ENCODE measurements at regions not wholly inside any gene's neighbourhood (a gene's known extent, or its start where the extent isn't known, plus 50 kb on each side); places are given as distances from the start of the nearest gene placed in this dataset.
"Not testable (repeated sequence)": the region's sequence is repeated elsewhere in the genome, so short reads cannot be mapped to it uniquely, and the experiment has no call there.

GRCh38 chr2:122022531-122022930 lies 267.1 kb downstream of the TSN start:
- no peak for DNase-seq

GRCh38 chr2:122023059-122023864 lies 267.8 kb downstream of the TSN start:
- no peak for DNase-seq

- no peak for DNase-seq
Measured at GRCh38 chr2:122027510-122028217, 272.2 kb downstream of the TSN start.

GRCh38 chr2:122028371-122029100 lies 273.1 kb downstream of the TSN start:
- no peak for DNase-seq

DNA sequence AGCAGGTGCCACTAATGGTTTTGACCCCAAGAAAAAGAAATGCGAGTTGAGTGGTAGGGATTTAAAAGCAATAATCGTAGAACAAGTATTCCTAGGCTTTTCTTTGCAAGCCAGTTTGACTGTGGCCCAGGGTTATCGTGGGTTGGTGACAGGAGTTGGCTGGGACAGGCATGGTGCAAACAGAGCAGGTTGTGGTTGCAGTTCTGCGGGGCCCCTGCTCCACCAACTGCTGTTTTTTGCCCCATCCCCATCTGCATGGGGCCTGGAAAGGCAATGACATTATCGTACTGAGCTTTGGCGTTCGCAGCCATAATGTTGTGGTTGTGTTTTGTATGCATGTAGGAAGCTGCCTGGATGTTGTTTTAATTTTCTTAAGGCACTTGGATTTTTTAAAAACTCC lies 274.0 kb downstream of the TSN start:
- no peak for DNase-seq

GRCh38 chr2:122029945-122030344 lies 274.5 kb downstream of the TSN start:
- DNase-seq, result no peak

DNA sequence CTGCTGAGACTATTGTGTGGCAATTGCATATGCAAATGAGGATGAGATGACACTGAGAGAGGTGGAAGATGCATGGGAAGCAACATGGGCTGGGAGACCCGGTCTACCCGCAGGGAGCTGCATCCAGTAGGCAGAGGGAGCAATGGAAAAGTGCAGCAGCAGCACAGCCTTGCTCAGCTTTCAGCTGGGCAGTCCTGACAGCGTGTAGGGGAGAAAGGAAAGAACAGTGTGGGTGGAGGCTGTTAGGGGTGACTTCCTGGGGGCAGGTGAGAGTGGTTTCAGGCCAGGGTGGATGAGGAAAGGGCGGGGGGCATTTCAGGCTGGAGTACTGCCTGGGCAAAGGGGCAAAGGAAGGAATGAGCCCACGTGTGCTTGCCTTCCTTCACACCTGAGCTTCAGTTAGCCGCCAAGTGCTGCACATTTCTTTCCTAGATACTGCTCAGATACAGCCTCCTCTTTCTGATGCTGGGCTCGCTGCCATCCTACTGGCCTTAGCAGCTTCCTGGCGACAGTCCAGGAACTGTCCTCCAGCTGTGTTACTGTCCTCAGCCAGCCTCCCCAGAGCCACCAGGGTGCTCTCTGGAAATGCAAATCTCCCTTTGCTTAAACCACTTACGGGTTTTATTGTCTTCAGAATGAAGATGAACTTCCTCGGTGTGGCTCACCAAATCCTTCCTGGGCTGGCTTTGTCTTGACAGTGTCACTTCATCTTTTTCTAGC lies 276.3 kb downstream of the TSN start:
- DNase-seq, result peak; percentile 57

DNA sequence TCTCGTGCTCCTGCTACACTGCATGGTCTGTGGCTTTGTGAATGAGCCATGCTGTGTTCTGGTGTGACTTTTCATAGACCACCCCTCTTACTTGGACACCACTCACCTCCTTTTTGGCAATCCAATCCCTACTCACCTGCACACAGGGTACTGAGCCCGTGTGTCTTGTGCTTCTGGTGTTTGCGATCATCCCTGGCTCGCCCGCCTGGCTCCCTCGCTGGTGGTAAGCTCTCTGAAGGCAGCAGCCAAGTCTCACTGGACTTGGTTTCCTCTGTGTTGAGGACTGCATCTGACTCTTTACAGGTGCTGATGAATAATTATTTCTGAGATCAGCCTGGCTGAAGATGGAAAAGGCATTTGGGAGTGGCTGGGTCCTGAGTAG lies 276.8 kb downstream of the TSN start:
- no peak for DNase-seq

- peak; percentile 71 for DNase-seq
Measured at GRCh38 chr2:122033778-122034177, 278.3 kb downstream of the TSN start.

- DNase-seq, result peak; percentile 90
Measured at GRCh38 chr2:122034344-122034743, 278.9 kb downstream of the TSN start.

DNA sequence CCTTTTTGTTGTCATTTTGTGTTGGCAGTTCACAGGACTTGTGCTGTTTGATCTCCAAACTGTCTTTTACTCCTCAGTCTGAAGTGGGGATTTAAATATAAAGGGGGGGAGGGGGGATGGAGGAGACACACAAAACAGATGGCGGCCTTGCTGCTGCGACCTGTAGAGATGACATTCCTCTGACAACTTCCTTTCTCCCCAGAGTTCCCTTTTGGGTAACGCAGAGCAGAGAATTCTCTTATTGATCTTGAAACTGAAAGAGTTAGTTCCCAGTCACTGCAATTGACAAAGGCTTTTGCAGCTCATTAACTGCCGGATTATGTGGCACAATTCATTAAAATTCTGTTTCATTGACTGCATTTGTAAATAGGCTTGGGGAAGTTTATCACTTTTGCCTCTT lies 279.3 kb downstream of the TSN start:
- DNase-seq, result peak; percentile 57

- not testable (repeated sequence) for DNase-seq
Measured at GRCh38 chr2:122038816-122039215, 283.4 kb downstream of the TSN start.

DNA sequence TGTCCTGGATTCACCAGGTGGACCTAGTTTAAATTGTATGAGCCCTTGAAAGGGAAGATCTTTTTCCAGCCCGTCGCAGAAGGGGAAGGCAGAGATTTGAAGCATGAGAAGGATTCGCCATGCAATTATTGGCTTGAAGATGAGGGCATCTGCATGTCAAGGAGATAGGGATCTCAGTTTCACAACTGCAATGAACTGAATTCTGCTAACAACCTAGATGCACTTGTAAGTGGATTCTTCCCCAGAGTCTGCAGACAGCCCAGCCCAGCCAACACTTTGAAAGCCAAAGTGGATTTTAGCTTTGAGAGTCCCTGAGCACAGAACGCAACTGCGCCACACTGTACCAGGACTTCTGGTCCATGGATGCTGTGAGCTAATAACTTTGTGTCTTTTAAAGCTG lies 286.0 kb downstream of the TSN start:
- DNase-seq, result no peak

- DNase-seq, result not testable (repeated sequence)
Measured at GRCh38 chr2:122051659-122052058, 296.2 kb downstream of the TSN start.

DNA sequence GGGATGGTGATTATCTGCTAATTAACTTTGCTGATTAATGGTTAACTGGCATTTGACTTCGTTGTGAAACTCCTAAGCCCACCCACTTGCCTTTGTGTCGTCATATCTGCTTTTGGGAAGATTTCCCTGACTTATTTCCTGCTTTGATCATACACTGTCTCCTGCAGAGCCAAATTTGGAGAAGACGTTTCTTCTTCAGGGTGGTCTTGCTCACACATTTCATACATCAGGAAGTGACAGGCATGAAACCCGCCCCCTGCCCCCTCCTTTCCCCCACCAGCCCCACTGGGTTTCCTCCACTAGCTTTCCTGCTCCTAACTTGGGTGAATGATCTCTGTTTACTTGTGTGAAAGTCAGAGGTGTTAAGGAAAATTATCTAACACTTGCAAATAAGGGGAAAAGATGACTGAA lies 300.1 kb downstream of the TSN start:
- DNase-seq, result no peak

DNA sequence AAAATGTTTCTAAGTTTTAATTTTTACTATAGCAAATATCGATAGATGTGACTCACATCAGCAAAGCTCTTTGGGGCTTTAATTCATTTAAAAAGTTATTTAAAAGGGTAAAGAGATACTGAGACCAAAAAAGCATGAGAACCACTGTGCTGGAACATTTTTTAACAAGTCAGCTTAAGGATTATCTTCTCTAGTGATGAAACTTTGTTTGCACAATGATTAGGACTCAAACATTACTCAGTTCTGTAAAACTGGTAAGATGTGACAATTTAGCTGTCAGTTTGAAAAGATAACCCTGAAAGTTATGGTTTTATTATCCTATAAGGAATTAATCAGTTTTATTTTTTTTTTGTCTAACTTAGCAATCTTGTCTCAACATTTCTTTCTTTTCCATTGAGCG lies 301.4 kb downstream of the TSN start:
- DNase-seq, result no peak

GRCh38 chr2:122061206-122061605 lies 305.8 kb downstream of the TSN start:
- no peak for DNase-seq

DNA sequence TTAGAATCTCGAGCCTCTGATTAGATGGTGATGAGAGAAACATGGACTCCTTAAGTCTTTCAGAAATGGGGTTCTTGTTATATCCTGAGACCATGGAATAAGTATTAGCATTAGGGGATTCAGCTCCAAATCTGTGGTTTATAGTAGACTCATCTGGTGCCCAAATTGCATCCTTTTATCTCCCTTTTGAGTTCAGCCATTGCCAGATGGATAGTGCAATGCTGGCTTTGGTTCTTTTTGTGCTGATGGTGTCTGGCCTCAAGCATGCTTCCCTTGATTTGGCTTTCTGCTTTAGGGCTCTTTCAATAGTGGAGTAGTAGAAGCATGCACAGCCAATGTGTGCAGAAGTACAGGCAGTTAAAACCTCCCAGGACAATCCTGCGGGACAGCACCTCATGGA lies 306.4 kb downstream of the TSN start:
- DNase-seq, result no peak

DNA sequence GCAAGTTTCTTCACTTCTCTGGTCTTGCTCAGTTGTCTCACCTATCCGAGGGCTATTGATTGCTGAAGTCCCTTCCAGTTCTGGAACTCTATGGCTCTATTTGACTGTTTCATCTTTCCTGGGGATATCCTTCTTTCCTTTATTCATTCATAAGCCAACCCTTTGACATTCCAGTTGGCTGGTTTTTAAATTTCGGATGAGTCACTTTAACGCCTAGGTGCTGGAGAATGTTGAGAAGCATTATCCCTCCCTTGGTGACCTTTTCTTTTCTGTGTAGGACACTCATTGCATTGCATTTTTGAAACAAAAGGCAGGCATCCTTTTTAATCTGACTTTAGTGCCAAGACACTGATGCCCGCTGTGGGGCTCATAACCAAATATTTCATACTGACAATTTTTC lies 307.1 kb downstream of the TSN start:
- no peak for DNase-seq

- no peak for DNase-seq
Measured at GRCh38 chr2:122063716-122064115, 308.3 kb downstream of the TSN start.

GRCh38 chr2:122070241-122070731 lies 314.8 kb downstream of the TSN start:
- DNase-seq, result no peak

GRCh38 chr2:122072666-122073065 lies 317.2 kb downstream of the TSN start:
- DNase-seq, result no peak

- no peak for DNase-seq
Measured at GRCh38 chr2:122074201-122074600, 318.8 kb downstream of the TSN start.

All from NCI-H146 (cell line).